ENCODE measurements at regions not wholly inside any gene's neighbourhood (a gene's known extent, or its start where the extent isn't known, plus 50 kb on each side); places are given as distances from the start of the nearest gene placed in this dataset.
"Not testable (repeated sequence)": the region's sequence is repeated elsewhere in the genome, so short reads cannot be mapped to it uniquely, and the experiment has no call there.

GRCh38 chr15:93826293-93826692 is 405.1 kb upstream of the MCTP2 start:
- no peak for DNase-seq (ENCODE audit: low read depth in 2 of 2)

- no peak for DNase-seq (ENCODE audit: low read depth in 2 of 2)
These were observed 405.7 kb upstream of the MCTP2 start for GRCh38 chr15:93825682-93826081.

GRCh38 chr15:93823971-93824913 is 407.1 kb upstream of the MCTP2 start:
- DNase-seq (ENCODE audit: low read depth in 2 of 2), result no peak

- DNase-seq (ENCODE audit: low read depth in 2 of 2), result no peak
These were observed 410.8 kb upstream of the MCTP2 start for GRCh38 chr15:93820566-93820965.

GRCh38 chr15:93819826-93820225 is 411.5 kb upstream of the MCTP2 start:
- no peak for DNase-seq (ENCODE audit: low read depth in 2 of 2)

- DNase-seq (ENCODE audit: low read depth in 2 of 2), result no peak
These were observed 414.5 kb upstream of the MCTP2 start for GRCh38 chr15:93816815-93817214.

- DNase-seq (ENCODE audit: low read depth in 2 of 2), result no peak
These were observed 420.1 kb upstream of the MCTP2 start for GRCh38 chr15:93811305-93811704.

- DNase-seq (ENCODE audit: low read depth in 2 of 2), result no peak
These were observed 421.8 kb upstream of the MCTP2 start for GRCh38 chr15:93809516-93809915.

- DNase-seq (ENCODE audit: low read depth in 2 of 2), result no peak
These were observed 427.8 kb upstream of the MCTP2 start for GRCh38 chr15:93803421-93804152.

GRCh38 chr15:93801206-93801605 is 430.2 kb upstream of the MCTP2 start:
- no peak for DNase-seq (ENCODE audit: low read depth in 2 of 2)

GRCh38 chr15:93800805-93801204 is 430.6 kb upstream of the MCTP2 start:
- no peak for DNase-seq (ENCODE audit: low read depth in 2 of 2)

- no peak for DNase-seq (ENCODE audit: low read depth in 2 of 2)
These were observed 441.9 kb upstream of the MCTP2 start for GRCh38 chr15:93789441-93789840.

GRCh38 chr15:93780073-93780472 is 451.3 kb upstream of the MCTP2 start:
- DNase-seq (ENCODE audit: low read depth in 2 of 2), result no peak

GRCh38 chr15:93779341-93779740 is 452.0 kb upstream of the MCTP2 start:
- no peak for DNase-seq (ENCODE audit: low read depth in 2 of 2)

GRCh38 chr15:93771196-93772030 is 459.9 kb upstream of the MCTP2 start:
- DNase-seq (ENCODE audit: low read depth in 2 of 2), result no peak

GRCh38 chr15:93770788-93771187 is 460.6 kb upstream of the MCTP2 start:
- no peak for DNase-seq (ENCODE audit: low read depth in 2 of 2)

- DNase-seq (ENCODE audit: low read depth in 2 of 2), result no peak
These were observed 469.3 kb upstream of the MCTP2 start for GRCh38 chr15:93762036-93762435.

- DNase-seq (ENCODE audit: low read depth in 2 of 2), result no peak
These were observed 471.7 kb upstream of the MCTP2 start for GRCh38 chr15:93759629-93760028.

- DNase-seq (ENCODE audit: low read depth in 2 of 2), result no peak
These were observed 472.5 kb upstream of the MCTP2 start for GRCh38 chr15:93758824-93759223.

- DNase-seq (ENCODE audit: low read depth in 2 of 2), result no peak
These were observed 482.7 kb upstream of the MCTP2 start for GRCh38 chr15:93748710-93749109.

- not testable (repeated sequence) for DNase-seq (ENCODE audit: low read depth in 2 of 2)
These were observed 496.4 kb upstream of the MCTP2 start for GRCh38 chr15:93734976-93735375.

GRCh38 chr15:93730724-93731123 is 500.6 kb upstream of the MCTP2 start:
- DNase-seq (ENCODE audit: low read depth in 2 of 2), result no peak
